Medulla oblongata (tissue), 1 donor: ENCODE measurements at regions not wholly inside any gene's neighbourhood (a gene's known extent, or its start where the extent isn't known, plus 50 kb on each side); places are given as distances from the start of the nearest gene placed in this dataset.
"Not testable (repeated sequence)": the region's sequence is repeated elsewhere in the genome, so short reads cannot be mapped to it uniquely, and the experiment has no call there.

ENCODE experiments used
- DNase-seq: peaks from one replicate; pipeline ENCODE4 v3.0.0-alpha.2; 2015; ENCODE audit errors: extremely low spot score

- DNase-seq: no peak
These were observed 631.9 kb upstream of the ANKRD30A start for GRCh38 chr10:36493516-36493880.

- no peak for DNase-seq
These were observed 632.5 kb upstream of the ANKRD30A start for GRCh38 chr10:36492590-36493515.

- no peak for DNase-seq
These were observed 633.5 kb upstream of the ANKRD30A start for GRCh38 chr10:36491926-36492325.

DNA sequence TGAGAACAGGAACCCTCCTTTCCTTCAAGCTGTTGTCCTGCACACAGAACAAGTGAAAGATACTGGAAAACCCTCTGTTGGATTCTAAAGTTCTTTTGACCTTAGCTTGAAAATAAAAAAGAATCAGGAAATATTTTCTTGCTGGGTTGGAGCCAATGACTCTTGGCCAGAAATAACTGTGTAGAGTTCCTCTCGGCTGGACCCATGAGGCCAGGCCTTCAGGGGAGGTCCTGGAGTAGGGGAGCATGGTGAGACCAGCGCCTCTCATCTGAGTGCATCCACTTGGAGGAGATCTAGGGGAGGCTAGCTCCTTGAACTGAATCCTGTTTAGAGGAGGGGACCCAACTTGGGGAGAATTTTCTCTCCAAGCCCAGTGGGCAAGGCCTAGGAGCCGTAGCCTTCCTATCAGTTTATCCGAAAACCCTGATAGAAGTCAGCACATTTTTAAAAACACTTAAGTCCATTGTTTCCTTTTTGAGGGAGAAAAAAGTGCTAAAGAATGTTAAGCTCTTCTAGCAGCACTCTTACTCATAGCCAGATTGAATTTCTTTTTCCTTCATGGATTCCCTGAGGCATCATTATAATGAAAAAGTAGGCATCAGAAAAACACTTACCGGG is 635.7 kb upstream of the ANKRD30A start:
- DNase-seq: no peak

DNA sequence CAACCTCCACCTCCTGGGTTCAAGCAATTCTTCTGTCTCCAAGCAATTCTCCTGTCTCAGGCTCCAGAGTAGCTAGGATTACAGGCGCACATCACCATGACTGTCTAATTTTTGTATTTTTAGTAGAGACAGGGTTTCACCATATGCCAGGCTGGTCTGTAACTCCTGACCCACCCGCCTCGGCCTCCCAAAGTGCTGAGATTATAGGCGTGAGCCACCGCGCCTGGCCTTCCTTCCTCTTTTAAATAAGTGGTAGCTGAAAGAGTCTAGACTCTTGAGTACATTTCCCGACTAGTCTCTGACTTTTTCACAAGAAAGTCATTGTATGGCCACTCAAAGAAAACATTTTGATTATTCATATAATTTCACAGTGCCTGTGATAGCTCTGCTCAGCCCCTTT is 636.2 kb upstream of the ANKRD30A start:
- no peak for DNase-seq

DNA sequence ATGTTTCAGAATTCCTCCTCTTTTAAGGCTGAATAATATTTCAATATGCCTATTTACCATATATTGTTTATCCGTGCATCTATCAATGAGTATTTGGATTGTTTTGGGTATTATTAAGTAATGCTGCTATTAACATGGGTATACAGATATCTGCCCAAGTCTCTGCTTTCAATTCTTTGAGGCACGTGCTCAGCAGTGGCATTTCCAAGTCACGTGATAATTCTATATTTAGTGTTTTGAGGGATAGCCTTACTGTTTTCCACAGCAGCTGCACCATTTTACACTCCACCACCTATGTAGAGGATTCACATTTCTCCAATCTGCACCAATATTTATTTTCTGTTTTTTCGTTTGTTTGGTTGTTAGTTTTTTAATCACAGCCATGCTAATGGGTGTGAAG is 636.8 kb upstream of the ANKRD30A start:
- DNase-seq: no peak

DNA sequence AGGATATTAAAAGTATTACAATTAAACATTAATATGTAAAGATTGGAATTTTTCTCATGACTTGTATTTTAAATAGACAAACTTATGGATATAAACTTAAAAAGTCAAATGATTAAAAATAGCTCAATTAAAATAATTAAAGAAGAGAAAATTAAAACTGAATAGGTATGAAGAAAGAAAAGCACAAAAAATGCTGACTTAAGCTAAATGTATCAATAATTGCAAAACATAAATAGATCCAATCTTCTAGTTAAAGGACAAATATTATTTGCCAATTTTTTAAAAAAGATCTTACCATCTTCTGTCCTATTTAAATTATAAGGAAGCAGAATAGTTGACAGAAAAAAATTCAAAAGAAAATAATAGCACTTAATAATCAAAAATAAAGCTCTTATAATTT is 646.3 kb upstream of the ANKRD30A start:
- no peak for DNase-seq

- DNase-seq: no peak
These were observed 649.0 kb upstream of the ANKRD30A start for GRCh38 chr10:36476399-36476798.

DNA sequence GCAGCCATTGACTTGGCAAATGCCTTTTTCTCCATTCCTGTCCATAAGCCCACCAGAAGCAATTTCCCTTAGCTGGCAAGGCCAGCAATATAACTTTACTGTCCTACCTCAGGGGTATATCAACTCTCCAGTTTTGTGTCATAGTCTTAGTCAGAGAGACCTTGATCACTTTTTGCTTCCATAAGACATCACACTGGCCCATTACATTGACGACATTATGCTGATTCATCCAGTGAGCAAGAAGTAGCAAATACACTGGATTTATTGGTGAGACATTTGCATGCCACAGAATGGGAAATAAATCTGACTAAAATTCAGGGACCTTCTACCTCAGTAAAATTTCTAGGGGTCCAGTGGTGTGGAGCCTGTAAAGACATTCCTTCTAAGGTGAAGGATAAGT is 649.7 kb upstream of the ANKRD30A start:
- DNase-seq: no peak

- DNase-seq: no peak
These were observed 650.9 kb upstream of the ANKRD30A start for GRCh38 chr10:36474456-36474855.

GRCh38 chr10:36473122-36473521 is 652.3 kb upstream of the ANKRD30A start:
- DNase-seq: no peak

DNA sequence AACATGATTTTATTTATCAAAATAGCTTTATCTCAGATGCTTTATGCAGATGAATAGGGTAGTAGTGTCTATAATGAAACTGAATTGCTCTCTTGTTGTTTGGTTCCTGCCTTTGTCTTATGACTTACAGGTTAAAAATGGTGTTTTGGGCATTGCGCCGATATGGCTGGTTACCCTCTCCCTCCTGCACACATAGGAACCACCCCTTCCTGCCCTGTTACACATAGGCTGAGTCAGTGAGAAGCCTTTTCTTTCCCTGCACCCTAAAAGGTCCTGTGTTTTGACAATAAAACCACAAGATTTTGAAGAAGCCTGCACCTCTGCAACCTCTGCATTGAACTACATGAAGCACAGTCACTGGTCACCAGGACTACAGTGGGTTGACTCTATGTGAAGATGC is 655.8 kb upstream of the ANKRD30A start:
- DNase-seq: no peak

GRCh38 chr10:36468620-36469019 is 656.8 kb upstream of the ANKRD30A start:
- no peak for DNase-seq

DNA sequence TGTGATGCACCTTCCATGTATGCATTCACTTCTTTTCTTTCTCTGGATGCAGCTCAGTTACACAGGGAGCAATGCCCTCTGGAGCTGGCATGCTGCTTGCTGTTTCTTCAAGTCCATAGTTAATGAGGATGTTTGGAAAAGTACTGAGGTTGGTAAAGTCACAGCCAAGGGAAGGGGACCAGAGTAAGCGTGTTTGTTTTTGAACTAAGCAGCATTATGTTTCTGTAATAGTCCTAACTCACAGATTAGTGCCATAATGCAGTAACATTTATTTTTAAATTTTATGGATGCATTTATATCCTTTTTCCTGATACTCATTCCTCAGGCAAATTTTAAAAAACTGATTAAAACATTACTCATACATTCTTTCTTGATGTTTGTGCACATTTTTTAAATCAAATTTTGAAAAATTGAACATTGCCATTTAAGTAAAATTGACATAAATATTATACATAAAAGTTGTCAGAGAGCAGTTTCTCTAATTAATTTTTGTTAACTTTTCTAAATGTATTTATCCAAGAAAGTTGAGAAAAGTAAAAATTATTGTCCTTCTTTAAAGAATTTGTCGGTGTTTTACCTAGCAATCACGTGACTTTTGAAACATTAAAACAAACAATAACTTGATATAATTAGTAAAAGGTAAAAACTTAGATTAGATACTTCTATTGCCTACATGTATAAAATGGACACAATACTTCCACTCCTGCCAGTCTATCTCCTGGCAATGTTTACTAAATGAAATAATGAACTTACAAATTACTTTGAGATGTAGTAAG is 659.6 kb upstream of the ANKRD30A start:
- DNase-seq: no peak

DNA sequence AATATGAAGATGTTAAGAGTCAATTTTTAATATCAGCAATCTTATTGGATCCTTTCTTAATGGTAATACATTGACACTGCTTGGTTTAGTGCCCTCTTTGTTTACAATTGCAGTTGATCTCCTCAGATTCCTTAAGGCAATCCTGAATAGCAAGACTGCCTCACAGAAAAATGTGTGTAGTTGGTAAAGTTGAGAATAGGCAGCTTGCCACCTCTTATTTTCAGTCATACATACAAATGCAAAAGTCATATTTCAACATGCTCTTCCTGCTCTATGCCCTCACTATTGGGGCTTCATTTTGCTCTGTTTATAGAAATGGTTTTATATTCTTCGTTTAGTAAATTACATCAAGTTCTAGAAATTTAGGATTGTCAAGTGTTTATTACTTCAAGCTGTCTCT is 661.1 kb upstream of the ANKRD30A start:
- DNase-seq: no peak

DNA sequence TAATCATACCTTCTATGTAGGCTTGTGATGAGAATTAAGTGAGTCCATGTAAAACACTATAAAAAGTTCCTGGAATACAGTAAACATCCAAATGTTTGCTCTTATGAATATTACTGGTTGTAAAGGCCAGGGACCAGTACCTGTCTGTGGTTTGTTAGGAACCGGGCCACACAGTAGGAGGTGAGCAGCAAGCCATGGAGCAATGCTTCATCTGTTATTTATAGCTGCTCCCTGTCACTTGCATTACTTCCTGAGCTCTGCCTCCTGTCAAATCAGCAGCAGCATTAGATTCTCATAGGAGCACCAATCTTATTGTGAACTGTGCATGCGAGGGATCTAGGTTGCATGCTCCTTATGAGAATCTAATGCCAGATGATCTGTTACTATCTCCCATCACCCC is 662.0 kb upstream of the ANKRD30A start:
- DNase-seq: no peak

GRCh38 chr10:36462194-36462593 is 663.2 kb upstream of the ANKRD30A start:
- no peak for DNase-seq

- DNase-seq: not testable (repeated sequence)
These were observed 667.0 kb upstream of the ANKRD30A start for GRCh38 chr10:36458437-36458836.

DNA sequence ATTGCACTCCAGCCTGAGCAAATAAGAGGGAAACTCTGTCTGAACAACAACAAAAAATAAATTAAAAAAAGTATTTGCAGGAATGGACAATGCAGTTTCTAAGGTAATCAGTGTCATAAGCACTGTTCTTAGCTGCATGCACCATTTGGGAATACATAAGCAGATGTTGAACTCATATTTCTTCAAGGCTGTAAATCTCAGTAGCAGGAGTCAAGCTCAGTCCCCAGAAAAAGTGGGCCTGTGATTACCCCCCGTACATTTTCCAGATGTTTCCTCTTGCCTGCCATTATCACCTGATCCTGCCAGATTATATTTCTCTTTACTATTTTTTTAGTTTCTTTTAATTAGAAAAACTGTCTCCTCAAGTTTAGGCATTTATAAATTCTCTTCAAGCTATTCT is 667.6 kb upstream of the ANKRD30A start:
- DNase-seq: no peak

DNA sequence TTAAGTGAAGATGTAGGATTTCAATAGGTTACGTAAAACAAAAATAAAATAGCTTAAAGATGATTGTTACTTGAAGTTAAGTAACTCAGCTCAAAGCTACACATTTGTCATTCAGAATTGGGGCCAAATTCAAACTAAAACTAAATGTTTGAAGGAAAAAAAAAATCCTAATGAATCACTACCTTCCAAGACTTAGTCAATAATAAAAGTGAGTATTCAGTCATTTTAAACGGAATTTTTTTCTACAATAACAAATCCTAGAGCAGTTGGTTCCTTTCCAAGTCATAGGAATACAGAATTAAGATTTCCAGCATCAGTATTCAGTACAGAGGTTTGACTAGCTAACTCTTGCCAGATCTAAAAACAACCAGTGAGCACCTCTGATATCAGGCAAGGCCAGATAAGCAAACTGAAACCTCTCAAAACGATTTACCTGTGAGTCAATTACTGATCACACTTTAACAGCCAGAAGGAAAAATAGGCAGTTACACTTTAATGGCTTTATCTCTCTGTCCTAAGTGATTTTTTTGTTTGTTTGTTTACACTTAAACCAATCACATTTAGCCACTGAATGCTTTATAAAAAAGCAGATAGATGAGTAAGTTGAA is 669.8 kb upstream of the ANKRD30A start:
- no peak for DNase-seq

DNA sequence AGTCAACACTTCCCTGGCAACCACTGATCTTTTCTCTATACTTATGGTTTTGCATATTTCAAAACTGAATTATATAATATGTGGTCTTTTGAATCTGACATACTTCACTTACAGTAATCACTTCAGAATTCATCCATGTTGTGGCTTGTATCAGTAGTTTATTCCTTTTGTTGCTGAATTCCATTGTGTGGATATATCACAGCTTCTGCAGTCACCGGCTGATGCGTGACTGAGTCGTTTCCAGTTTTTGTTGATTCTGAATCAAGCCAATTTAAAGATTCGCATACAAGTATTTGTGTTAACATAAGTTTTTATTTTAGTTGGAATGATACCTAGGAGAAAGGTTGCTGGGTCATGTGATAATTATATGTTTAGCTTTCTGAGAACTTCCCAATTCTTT is 672.5 kb upstream of the ANKRD30A start:
- no peak for DNase-seq

GRCh38 chr10:36451391-36451970 is 673.9 kb upstream of the ANKRD30A start:
- no peak for DNase-seq
